ENCODE measurements at regions not wholly inside any gene's neighbourhood (a gene's known extent, or its start where the extent isn't known, plus 50 kb on each side); places are given as distances from the start of the nearest gene placed in this dataset.

- DNase-seq (ENCODE audit: low read depth), result no peak
- H3K4me3 ChIP-seq (ENCODE audit: low read depth, low read length), result no peak overlapping the region
- no peak for TF ChIP-seq CTCF (IDR thresholded peaks at IDR 0.05; ENCODE audit: insufficient read depth, low read depth, low read length)
Observed at GRCh38 chr22:19641983-19642451, 72.3 kb upstream of the SEPTIN5 start.

GRCh38 chr22:19643448-19644313 lies 70.6 kb upstream of the SEPTIN5 start:
- peak; percentile 31 for DNase-seq (ENCODE audit: low read depth)
- no peak overlapping the region for H3K4me3 ChIP-seq (ENCODE audit: low read depth, low read length)
- no peak for TF ChIP-seq CTCF (IDR thresholded peaks at IDR 0.05; ENCODE audit: insufficient read depth, low read depth, low read length)

GRCh38 chr22:19644314-19645223 lies 69.7 kb upstream of the SEPTIN5 start:
- DNase-seq (ENCODE audit: low read depth), result peak; percentile 40
- H3K4me3 ChIP-seq (ENCODE audit: low read depth, low read length), result no peak overlapping the region
- TF ChIP-seq CTCF (IDR thresholded peaks at IDR 0.05; ENCODE audit: insufficient read depth, low read depth, low read length), result no peak

GRCh38 chr22:19645391-19645790 lies 68.9 kb upstream of the SEPTIN5 start:
- DNase-seq (ENCODE audit: low read depth), result no peak
- H3K4me3 ChIP-seq (ENCODE audit: low read depth, low read length), result no peak overlapping the region
- TF ChIP-seq CTCF (IDR thresholded peaks at IDR 0.05; ENCODE audit: insufficient read depth, low read depth, low read length), result no peak

- no peak for TF ChIP-seq CTCF (IDR thresholded peaks at IDR 0.05; ENCODE audit: insufficient read depth, low read depth, low read length)
- no peak overlapping the region for H3K4me3 ChIP-seq (ENCODE audit: low read depth, low read length)
- DNase-seq (ENCODE audit: low read depth), result no peak
Observed at GRCh38 chr22:19645905-19646304, 68.4 kb upstream of the SEPTIN5 start.

- no peak for DNase-seq (ENCODE audit: low read depth)
- no peak for TF ChIP-seq CTCF (IDR thresholded peaks at IDR 0.05; ENCODE audit: insufficient read depth, low read depth, low read length)
- H3K4me3 ChIP-seq (ENCODE audit: low read depth, low read length), result no peak overlapping the region
Observed at GRCh38 chr22:19646383-19646782, 67.9 kb upstream of the SEPTIN5 start.
